Motor neuron (in vitro differentiated cells): ENCODE measurements at regions not wholly inside any gene's neighbourhood (a gene's known extent, or its start where the extent isn't known, plus 50 kb on each side); places are given as distances from the start of the nearest gene placed in this dataset.

ENCODE experiments used
- ATAC-seq, 8 experiments: fragments of 200-7000 bp; cut with Tn5 transposase; replicated peaks in 6 of 8; 2 replicates each; pipeline ENCODE4 v1.8.0; 2021; ENCODE audit warnings: mild to moderate bottlenecking in 8 of 8, moderate library complexity in 8 of 8
- H3K27ac ChIP-seq, 2 donors: fragments of 250-450 bp; sonication (Bioruptor Pico); 2 replicates each; pipeline ENCODE4 v1.9.0; 2021; ENCODE audit warnings: antibody characterized with exemption in 2 of 2, mild to moderate bottlenecking in 2 of 2, moderate library complexity in 1 of 2
- H3K4me1 ChIP-seq, 2 donors: fragments of 250-450 bp; sonication (Bioruptor Pico); replicated peaks in 1 of 2; 2 replicates each; pipeline ENCODE4 v1.6.1; 2021; ENCODE audit warnings: antibody characterized with exemption in 2 of 2, mild to moderate bottlenecking in 2 of 2, moderate library complexity in 1 of 2
- H3K4me3 ChIP-seq, 5 donors: fragments of 250-450 bp; sonication (Bioruptor Pico); 2 replicates each; pipeline ENCODE4 v1.9.0; 2021; ENCODE audit warnings: antibody characterized with exemption in 5 of 5, mild to moderate bottlenecking in 5 of 5, moderate library complexity in 4 of 5
- WGBS, 10 experiments: fragments of 450-650 bp; shearing (Covaris generic); methylation state at CpG; one replicate each; pipeline ENCODE4 v1.0.0; 2022; 5-methylcytosine and 5-hydroxymethylcytosine counted together
- in situ Hi-C, 9 experiments: fragments of 400-800 bp; cut with MboI; loops; one replicate each; pipeline ENCODE4 v1.15.0; 2021; ENCODE audit warnings: low sequenced_read_pairs in 9 of 9, low pct_unique_long_range_greater_than_20kb in 2 of 9; ENCODE audit not compliant: unreplicated experiment in 9 of 9

GRCh38 chr16:48930951-48931553 lies 321.1 kb upstream of the N4BP1 start:
- no peaks in the 10 kb centered on the region for H3K4me1 ChIP-seq
- ATAC-seq = no peak
- in situ Hi-C loops = no loop called here
- H3K27ac ChIP-seq = no peak overlapping the region
- no peak overlapping the region for H3K4me3 ChIP-seq
- WGBS, 10 experiments = 51 to 86% (median 64%) methylated on average over 1 to 4 of the region's 4 CpGs; no CpG with 5 or more reads in 5 of the 10 experiments

GRCh38 chr16:48919791-48920190 lies 309.8 kb upstream of the N4BP1 start:
- H3K4me3 ChIP-seq = no peak overlapping the region
- no peak for ATAC-seq
- H3K27ac ChIP-seq = no peak overlapping the region
- no peaks in the 10 kb centered on the region for H3K4me1 ChIP-seq
- in situ Hi-C loops = no loop called here
- WGBS, 10 experiments = 6 to 100% (median 83%) methylated on average over 1 to 5 of the region's 6 CpGs; no CpG with 5 or more reads in 3 of the 10 experiments

- in situ Hi-C loops = no loop called here
- H3K4me1 ChIP-seq = peaks cover 6 to 9% of the 10 kb centered on the region in 2 donors
- H3K4me3 ChIP-seq = no peak overlapping the region
- no peak for ATAC-seq
- 0 to 90% (median 63%) methylated on average over 1 to 4 of the region's 4 CpGs; no CpG with 5 or more reads in 4 of the 10 experiments for WGBS, 10 experiments
- no peak overlapping the region for H3K27ac ChIP-seq
Observed at GRCh38 chr16:48918520-48919258, 308.7 kb upstream of the N4BP1 start.

GRCh38 chr16:48916566-48916965 lies 306.6 kb upstream of the N4BP1 start:
- H3K4me1 ChIP-seq = peaks cover 14% of the 10 kb centered on the region in 2 donors
- H3K27ac ChIP-seq = no peak overlapping the region
- no peak overlapping the region for H3K4me3 ChIP-seq
- ATAC-seq = no peak
- in situ Hi-C loops = no loop called here
- WGBS, 10 experiments = 0 to 57% (median 10%) methylated on average over 1 of the region's 1 CpG; no CpG with 5 or more reads in 3 of the 10 experiments

GRCh38 chr16:48914070-48914469 lies 304.1 kb upstream of the N4BP1 start:
- whole genome bisulfite sequencing, 10 experiments = 0 to 60% (median 41%) methylated on average over 1 to 3 of the region's 3 CpGs; no CpG with 5 or more reads in 4 of the 10 experiments
- peak in 5 of 8 experiments; percentile 56 to 97 (median 75) for ATAC-seq
- Histone ChIP-seq H3K4me3 (no peak overlapping the region), H3K4me1 (peaks cover 14% of the 10 kb centered on the region in 2 donors), H3K27ac (no peak overlapping the region)
- in situ Hi-C loops = no loop called here

GRCh38 chr16:48913384-48913783 lies 303.4 kb upstream of the N4BP1 start:
- in situ Hi-C loops = no loop called here
- Histone ChIP-seq H3K4me1 (peaks cover 14% of the 10 kb centered on the region in 2 donors), H3K4me3 (no peak overlapping the region), H3K27ac (no peak overlapping the region)
- peak in 1 of 8 experiments; percentile 6 for ATAC-seq
- WGBS, 10 experiments = 37 to 80% (median 62%) methylated on average over 1 to 3 of the region's 4 CpGs; no CpG with 5 or more reads in 3 of the 10 experiments

GRCh38 chr16:48912360-48912759 lies 302.4 kb upstream of the N4BP1 start:
- ATAC-seq = no peak
- in situ Hi-C loops = no loop called here
- WGBS, 10 experiments = 0 to 29% (median 17%) methylated on average over 1 to 3 of the region's 3 CpGs; no CpG with 5 or more reads in 4 of the 10 experiments
- H3K4me3 ChIP-seq = no peak overlapping the region
- H3K27ac ChIP-seq = no peak overlapping the region
- H3K4me1 ChIP-seq = peaks cover 14% of the 10 kb centered on the region in 2 donors

GRCh38 chr16:48911700-48912099 lies 301.7 kb upstream of the N4BP1 start:
- H3K4me1 ChIP-seq = peaks cover 14% of the 10 kb centered on the region in 2 donors
- in situ Hi-C loops = no loop called here
- no peak for ATAC-seq
- H3K4me3 ChIP-seq = no peak overlapping the region
- no peak overlapping the region for H3K27ac ChIP-seq
- 0 to 64% (median 26%) methylated on average over 1 to 4 of the region's 5 CpGs; no CpG with 5 or more reads in 2 of the 10 experiments for WGBS, 10 experiments

- WGBS, 10 experiments = 0 to 83% (median 38%) methylated on average over 1 to 3 of the region's 3 CpGs; no CpG with 5 or more reads in 4 of the 10 experiments
- no peak overlapping the region for H3K4me3 ChIP-seq
- H3K27ac ChIP-seq = no peak overlapping the region
- in situ Hi-C loops = no loop called here
- no peak for ATAC-seq
- peaks cover 14 to 23% of the 10 kb centered on the region in 2 donors for H3K4me1 ChIP-seq
Observed at GRCh38 chr16:48910214-48910613, 300.2 kb upstream of the N4BP1 start.

GRCh38 chr16:48909231-48909630 lies 299.3 kb upstream of the N4BP1 start:
- peaks cover 12 to 20% of the 10 kb centered on the region in 2 donors for H3K4me1 ChIP-seq
- no peak overlapping the region for H3K4me3 ChIP-seq
- no peak for ATAC-seq
- H3K27ac ChIP-seq = no peak overlapping the region
- 39 to 80% (median 63%) methylated on average over 1 to 4 of the region's 5 CpGs; no CpG with 5 or more reads in 7 of the 10 experiments for WGBS, 10 experiments
- in situ Hi-C loops = no loop called here

GRCh38 chr16:48907906-48908634 lies 298.1 kb upstream of the N4BP1 start:
- in situ Hi-C loops = no loop called here
- 0 to 100% (median 85%) methylated on average over 2 to 8 of the region's 10 CpGs; no CpG with 5 or more reads in 1 of the 10 experiments for WGBS, 10 experiments
- peaks cover 5 to 18% of the 10 kb centered on the region in 2 donors for H3K4me1 ChIP-seq
- H3K27ac ChIP-seq = no peak overlapping the region
- H3K4me3 ChIP-seq = no peak overlapping the region
- ATAC-seq = no peak

GRCh38 chr16:48905632-48906505 lies 295.9 kb upstream of the N4BP1 start:
- WGBS, 10 experiments = 2 to 62% (median 43%) methylated on average over 5 to 21 of the region's 22 CpGs; no CpG with 5 or more reads in 1 of the 10 experiments

More at GRCh38 chr16:48905632-48906505, 295.9 kb upstream of the N4BP1 start:
- peak in 3 of 8 experiments; percentile 21 to 68 (median 43) for ATAC-seq
- Histone ChIP-seq H3K4me1 (peaks cover 0 to 28% of the 10 kb centered on the region in 2 donors), H3K4me3 (no peak overlapping the region), H3K27ac (no peak overlapping the region)
- in situ Hi-C loops = no loop called here
